HG03342 (cell line): ENCODE measurements at regions not wholly inside any gene's neighbourhood (a gene's known extent, or its start where the extent isn't known, plus 50 kb on each side); places are given as distances from the start of the nearest gene placed in this dataset.
A peak's percentile ranks its signal among the peaks of the same experiment; 100 is the strongest.

Experiments
- ATAC-seq: cut with Tn5 transposase; IDR thresholded peaks from one replicate; pipeline ENCODE4 v1.9.1; 2021; ENCODE audit warnings: mild to moderate bottlenecking, moderate library complexity; ENCODE audit not compliant: unreplicated experiment

- ATAC-seq, result no peak
Measured at GRCh38 chr11:80424012-80424695, 983.3 kb upstream of the TENM4 start.

- ATAC-seq, result no peak
Measured at GRCh38 chr11:80420374-80420773, 979.5 kb upstream of the TENM4 start.

GRCh38 chr11:80417681-80418080, 976.9 kb upstream of the TENM4 start:
- ATAC-seq, result no peak

- ATAC-seq, result no peak
Measured at GRCh38 chr11:80415580-80415979, 974.8 kb upstream of the TENM4 start.

GRCh38 chr11:80414181-80415165, 973.6 kb upstream of the TENM4 start:
- no peak for ATAC-seq

- ATAC-seq, result no peak
Measured at GRCh38 chr11:80412604-80413003, 971.8 kb upstream of the TENM4 start.

GRCh38 chr11:80393210-80393609, 952.4 kb upstream of the TENM4 start:
- ATAC-seq, result no peak

- ATAC-seq, result no peak
Measured at GRCh38 chr11:80390505-80390904, 949.7 kb upstream of the TENM4 start.

GRCh38 chr11:80388536-80388935, 947.7 kb upstream of the TENM4 start:
- no peak for ATAC-seq

- no peak for ATAC-seq
Measured at GRCh38 chr11:80388130-80388529, 947.3 kb upstream of the TENM4 start.

- ATAC-seq, result no peak
Measured at GRCh38 chr11:80383655-80384054, 942.8 kb upstream of the TENM4 start.

- ATAC-seq, result no peak
Measured at GRCh38 chr11:80379620-80380278, 938.9 kb upstream of the TENM4 start.

- ATAC-seq, result no peak
Measured at GRCh38 chr11:80371931-80372330, 931.1 kb upstream of the TENM4 start.

GRCh38 chr11:80365980-80366379, 925.1 kb upstream of the TENM4 start:
- no peak for ATAC-seq

- ATAC-seq, result peak; percentile 86
Measured at GRCh38 chr11:80365076-80365725, 924.4 kb upstream of the TENM4 start.

GRCh38 chr11:80362563-80363340, 921.9 kb upstream of the TENM4 start:
- no peak for ATAC-seq

GRCh38 chr11:80355251-80355650, 914.4 kb upstream of the TENM4 start:
- no peak for ATAC-seq

- no peak for ATAC-seq
Measured at GRCh38 chr11:80350541-80350940, 909.7 kb upstream of the TENM4 start.

GRCh38 chr11:80349997-80350396, 909.2 kb upstream of the TENM4 start:
- no peak for ATAC-seq

- ATAC-seq, result no peak
Measured at GRCh38 chr11:80346353-80347059, 905.7 kb upstream of the TENM4 start.
